Activated CD4-positive, alpha-beta T cell treated with anti-CD3 and anti-CD28 coated beads, Interleukin-2, amount 50 U/mL, for 16 hours (primary cell): ENCODE measurements at regions not wholly inside any gene's neighbourhood (a gene's known extent, or its start where the extent isn't known, plus 50 kb on each side); places are given as distances from the start of the nearest gene placed in this dataset.
A peak's percentile ranks its signal among the peaks of the same experiment; 100 is the strongest.
"Not testable (repeated sequence)": the region's sequence is repeated elsewhere in the genome, so short reads cannot be mapped to it uniquely, and the experiment has no call there.

Source experiments
- DNase-seq: peaks from one replicate; pipeline ENCODE4 v3.0.0-alpha.2; 2020

DNA sequence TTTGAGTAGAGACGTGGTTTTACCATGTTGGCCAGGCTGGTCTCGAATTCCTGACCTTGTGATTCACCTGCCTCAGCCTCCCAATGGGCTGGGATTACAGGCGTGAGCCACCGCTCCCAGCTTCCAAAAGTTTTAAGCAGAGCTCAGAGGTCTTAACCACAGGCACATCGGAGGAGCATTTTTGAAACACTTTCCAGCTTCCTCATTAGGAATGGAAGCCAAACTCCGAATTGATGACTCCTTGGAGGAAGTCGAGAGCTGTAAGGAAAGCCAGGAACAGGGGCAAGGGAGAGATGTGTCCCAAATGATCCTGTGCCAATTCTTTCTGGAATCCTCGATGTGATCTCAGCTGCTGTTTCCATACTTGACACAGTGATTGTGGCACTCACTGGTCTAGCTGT is 56.2 kb upstream of the CCZ1B start:
- not testable (repeated sequence) for DNase-seq

DNA sequence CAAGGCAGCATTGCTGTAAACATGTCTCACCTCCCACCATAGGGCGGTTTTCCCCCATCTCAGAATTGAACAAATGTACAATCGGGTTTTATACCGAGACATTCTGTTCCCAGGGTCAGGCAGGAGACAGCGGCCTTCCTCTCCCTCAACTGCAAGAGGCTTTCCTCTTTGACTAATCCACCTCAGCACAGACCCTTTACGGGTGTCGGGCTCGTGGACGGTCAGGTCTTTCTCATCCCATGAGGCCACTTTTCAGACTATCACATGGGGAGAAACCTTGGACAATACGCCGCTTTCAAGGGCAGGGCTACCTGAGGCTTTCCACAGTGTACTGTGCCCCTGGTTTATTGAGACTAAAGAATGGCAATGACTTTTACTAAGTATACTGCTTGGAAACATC is 57.7 kb upstream of the CCZ1B start:
- DNase-seq, result not testable (repeated sequence)

DNA sequence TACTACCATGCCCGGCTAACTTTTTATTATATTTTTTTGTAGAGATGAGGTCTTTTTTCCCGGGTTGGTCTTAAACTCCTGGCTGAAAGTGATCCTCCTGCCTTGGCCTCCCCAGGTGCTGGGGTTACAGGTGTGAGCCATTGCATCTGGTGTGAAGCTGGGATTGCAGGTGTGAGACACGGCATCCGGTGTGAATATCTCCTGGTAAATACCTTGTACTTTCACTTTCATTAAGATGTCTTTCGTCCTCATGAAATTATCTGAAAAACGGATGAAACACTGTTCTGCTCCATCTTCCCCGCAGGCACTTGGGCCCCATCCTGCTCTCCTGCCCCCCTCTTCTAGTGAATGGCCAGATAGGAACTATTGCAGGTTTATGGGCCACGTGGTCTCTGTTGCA is 60.1 kb upstream of the CCZ1B start:
- DNase-seq, result no peak

DNA sequence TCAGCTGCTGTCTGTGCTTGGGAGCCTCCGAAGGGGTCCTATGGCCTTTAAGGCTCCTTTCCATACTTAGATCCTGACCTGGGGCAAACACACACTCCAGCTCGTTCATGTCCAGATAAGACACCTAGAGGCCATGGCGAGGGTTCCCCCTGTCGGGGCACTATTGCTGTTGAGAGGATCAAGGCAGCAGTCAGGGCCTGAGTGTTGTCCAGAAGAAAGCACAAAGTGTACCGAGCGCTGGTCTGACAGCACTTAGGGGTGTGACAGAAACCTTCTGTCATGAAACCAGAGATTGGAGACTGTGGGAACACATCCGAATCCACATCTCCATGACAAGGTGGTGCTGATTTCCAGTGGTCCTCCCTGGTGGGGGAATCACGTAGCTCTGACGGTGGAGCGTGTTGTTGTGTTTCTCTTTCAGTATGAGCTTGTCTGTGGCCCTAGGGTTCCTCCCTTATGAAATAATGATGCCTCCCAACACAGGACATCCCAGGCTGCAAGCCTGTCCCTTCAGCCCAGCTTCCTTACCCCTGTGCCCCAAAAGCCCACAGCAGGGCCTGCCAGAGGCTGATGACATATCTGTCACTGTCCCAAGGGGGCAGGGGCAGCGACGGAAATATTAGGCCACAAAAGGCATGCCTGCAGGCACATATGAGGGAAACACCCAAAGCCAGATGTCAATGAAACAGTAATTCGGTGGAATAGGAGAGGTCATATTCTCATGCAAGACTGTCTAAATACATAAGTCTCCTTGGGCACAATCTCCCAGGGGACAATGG is 62.4 kb upstream of the CCZ1B start:
- DNase-seq, result not testable (repeated sequence)

DNA sequence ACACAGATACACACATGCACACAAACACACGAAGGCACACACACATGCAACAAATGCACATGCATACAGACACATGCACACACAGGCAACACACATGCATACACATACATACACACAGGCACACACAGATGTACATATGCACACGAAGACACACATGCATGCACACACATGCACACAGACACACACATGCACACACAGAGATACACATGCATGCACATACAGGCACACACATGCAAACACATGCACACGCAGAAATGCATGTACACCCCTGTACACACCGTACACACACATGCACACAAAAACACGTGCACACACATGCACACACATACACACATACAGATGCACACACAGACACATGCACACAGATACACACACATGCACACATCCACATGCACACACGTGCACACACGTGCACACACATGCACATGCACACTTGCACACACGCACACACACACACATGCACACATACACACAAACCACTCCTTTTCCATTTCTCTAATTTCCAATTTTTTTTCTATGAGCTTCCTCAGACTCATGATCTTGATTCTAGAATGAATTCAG is 63.3 kb upstream of the CCZ1B start:
- DNase-seq, result no peak

DNA sequence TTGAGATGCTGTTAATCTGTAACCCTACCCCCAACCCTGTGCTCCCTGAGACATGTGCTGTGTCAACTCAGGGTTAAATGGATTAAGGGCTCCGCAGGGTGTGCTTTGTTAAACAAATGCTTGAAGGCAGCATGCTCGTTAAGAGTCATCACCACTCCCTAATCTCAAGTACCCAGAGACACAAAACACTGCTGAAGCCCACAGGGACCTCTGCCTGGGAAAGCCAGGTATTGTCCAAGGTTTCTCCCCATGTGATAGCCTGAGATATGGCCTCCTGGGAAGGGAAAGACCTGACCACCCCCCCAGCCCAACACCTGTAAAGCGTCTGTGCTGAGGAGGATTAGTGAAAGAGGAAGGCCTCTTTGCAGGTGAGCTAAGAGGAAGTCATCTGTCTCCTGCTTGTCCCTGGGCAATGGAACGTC is 76.0 kb upstream of the CCZ1B start:
- not testable (repeated sequence) for DNase-seq

DNA sequence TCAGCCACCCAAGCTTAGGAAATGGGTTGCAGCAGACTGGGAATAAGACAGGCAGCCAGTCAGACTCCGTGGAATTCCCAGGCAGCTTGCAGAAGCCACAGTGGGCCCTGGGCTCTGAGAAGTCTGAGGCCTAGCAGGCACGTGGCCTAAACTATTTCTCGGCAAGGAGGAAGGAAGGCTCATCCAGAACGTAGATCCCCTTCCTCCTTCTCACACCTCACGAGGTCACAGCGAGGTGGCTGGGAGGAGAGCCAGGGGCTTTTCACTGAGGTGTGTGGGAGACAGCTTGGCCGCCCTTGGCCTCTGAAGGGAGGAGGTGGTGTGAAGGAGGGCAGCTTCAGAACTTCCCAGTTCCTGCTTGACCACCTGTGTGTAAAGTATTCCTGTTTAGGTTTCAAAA is 77.2 kb upstream of the CCZ1B start:
- not testable (repeated sequence) for DNase-seq

DNA sequence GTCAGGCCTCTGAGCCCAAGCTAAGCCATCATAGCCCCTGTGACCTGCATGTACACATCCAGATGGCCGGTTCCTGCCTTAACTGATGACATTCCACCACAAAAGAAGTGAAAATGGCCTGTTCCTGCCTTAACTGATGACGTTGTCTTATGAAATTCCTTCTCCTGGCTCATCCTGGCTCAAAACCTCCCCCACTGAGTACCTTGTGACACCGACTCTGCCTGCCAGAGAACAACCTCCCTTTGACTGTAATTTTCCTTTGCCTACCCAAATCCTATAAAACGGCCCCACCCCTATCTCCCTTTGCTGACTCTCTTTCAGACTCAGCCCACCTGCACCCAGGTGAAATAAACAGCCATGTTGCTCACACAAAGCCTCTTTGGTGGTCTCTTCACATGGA is 77.7 kb upstream of the CCZ1B start:
- not testable (repeated sequence) for DNase-seq

DNA sequence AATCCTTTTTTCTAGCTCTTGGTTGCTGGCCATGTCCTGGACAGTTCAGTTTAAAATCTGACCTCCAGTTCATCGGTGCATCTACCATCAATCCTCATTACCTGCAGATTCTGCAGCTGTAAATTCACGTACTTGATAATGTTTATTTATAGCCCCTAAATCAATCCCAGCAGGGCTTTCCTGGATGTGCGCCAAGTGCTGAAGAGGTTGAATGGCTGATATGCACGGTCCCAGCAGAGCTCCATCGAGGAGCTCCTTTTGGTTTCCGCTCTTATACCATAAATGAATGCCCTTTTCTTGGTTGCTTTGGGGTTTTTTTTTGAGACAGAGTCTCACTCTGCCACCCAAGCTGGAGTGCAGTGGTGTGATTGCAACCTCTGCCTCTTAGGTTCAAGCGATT is 91.2 kb upstream of the CCZ1B start:
- no peak for DNase-seq

DNA sequence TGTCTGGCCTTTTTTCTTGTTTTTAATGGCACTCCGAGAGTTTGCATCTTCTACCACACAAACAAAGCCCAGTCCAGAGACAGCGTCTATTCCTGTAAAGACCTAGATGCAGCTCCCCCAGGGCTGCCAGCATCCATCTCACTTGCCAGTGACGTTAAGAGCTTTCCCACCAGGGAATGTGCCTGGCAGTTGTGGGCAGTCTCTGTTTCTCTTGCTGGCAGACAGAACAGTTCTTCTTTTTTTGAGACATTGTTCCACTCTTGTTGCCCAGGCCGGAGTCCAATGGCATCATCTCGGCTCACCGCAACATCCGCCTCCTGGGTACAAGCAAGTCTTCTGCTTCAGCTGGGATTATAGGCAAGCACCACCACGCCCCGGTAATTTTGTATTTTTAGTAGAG is 93.1 kb upstream of the CCZ1B start:
- not testable (repeated sequence) for DNase-seq

DNA sequence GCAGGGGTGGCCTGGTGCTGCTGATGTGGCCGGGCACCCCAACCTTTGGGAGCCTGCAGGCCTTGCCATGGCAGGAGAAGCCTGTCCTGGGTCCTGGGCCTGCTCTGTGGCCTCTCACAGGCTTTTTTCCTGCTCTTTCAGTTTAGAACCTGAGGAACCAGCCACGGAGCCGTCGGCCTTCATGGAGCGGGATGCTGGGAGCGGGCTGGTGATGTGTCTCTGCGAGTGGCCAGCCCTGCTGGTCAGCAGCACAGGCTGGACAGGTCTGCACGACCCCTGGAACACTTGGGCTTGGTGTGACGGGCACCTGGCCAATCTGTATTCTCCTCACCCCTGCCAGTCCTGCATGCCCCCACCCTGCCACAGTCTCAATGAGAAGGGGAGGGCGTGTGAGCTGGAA is 98.4 kb upstream of the CCZ1B start:
- not testable (repeated sequence) for DNase-seq

DNA sequence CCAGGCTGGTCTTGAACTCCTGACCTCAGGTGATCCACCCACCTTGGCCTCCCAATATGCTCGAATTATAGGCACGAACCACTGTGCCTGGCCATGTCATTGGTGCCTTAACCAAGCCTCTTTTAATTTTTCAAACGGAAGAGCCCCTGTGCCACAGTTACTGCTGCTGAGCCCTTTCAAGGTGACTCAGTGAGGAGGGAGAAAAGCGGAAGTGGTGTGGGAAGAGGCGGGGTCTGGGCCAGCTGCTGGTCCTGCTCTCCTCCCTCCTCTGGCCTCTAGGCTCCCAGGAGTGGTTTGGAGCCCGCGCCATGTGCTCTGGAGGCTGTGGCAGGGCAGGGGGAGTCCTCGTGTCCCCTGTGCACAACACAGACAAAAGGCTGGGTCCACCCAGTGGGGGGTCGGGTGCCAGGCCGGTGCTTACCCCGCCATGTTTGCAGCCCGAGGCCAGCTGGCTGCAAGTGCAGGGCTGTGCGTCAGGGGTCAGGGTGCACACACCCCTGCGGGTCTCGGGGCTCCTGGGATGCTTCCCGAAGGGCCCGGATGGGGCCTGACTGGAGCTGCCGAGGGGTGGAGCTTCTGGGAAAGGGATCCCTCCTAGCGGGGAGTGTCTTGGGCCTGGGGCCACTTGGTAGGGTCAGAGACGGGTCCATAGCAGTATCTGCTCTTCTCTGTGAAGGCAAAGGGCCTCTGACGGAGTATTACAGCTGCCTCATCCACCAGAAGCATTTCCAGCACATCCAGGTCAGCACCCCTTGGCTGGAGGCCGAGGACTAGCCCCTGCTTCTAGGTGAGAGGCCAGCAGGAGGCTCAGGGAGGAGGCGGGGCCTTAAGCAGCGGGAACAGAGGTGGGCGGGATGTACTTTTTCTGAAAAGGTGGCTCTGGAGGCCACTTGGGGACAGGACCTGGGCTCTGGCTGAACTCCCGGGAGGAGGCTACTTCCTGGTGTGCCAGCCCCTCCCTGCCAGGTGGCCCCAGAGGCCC is 100.4 kb upstream of the CCZ1B start:
- DNase-seq, result peak; percentile 39

DNA sequence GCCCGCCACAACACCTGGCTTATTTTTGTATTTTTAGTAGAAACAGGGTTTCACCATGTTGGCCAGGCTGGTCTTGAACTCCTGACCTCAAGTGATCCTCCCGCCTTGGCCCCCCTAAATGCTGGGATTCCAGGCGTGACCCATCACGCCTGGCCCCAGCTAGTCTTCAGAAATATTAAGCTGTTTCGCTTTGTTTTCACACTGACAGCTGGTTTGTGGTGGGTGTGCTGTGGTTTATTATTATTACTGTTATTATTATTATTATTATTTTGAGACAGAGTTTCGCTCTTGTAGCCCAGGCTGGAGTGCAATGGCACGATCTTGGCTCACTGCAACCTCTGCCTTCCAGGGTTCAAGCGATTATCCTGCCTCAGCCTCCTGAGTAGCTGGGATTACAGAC is 101.6 kb upstream of the CCZ1B start:
- not testable (repeated sequence) for DNase-seq

DNA sequence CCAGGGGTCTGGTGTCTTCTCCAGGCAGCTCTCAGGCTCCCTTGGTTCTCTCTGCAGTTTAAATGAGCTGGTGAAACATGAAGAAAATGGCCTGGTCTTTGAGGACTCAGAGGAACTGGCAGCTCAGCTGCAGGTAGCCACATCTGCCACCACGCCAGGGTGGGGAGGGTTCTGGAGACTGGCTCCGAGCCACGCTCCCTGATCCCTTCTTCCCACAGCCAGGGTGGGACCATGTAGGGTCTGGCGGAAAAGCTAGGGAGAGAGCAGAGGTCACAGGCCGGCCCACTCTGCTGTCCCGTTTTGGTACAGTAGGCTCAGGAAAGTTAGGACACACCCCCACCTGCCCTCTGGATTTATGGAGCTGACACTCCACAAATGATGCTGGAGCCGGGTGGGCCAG is 103.5 kb upstream of the CCZ1B start:
- DNase-seq, result not testable (repeated sequence)

DNA sequence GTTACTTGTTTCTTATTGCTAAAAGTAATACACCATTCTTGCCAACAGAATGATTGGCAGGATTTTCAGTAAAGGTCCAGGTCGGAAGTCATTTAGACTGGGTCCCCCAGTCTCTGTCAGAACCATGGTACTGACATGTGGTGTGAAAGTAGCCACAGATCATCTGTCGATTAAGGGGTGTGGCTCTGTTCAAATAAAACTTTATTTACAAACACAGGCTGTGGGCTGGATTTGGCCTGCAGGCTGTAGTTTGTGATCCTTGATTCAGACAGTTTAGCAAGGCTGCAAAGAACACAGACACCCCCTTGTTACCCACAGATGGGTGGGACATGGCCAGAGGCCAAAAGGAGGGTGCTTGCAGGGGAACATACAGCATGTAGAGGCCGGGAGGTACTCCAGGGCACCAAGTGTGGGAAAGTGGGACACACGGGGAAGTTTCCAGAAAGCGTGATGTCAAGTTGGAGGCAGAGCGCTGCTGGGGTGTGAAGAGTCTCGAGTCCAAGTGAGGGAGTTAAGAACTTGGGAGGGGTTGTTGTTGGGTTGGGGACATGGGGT is 104.1 kb upstream of the CCZ1B start:
- DNase-seq, result not testable (repeated sequence)

DNA sequence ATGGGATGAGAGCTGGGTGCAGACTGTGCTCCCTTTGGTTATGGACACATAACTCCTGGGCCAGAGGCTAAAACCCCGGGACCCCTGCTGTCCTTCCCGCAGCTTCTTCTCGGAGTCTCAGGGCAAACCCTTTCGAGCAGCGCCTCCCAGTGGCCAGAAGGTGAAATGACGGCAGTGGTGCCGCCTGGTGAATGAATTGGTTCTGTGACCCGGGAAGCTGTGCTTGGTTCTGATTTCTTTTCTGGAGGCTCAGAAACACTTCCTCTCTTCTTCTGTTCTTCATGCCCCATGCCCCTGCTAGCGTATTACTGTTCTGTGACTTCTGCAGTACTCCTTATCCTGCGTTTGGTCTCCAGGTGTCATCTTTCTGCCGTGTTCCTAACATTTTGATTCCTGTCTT is 104.7 kb upstream of the CCZ1B start:
- peak; percentile 46 for DNase-seq

DNA sequence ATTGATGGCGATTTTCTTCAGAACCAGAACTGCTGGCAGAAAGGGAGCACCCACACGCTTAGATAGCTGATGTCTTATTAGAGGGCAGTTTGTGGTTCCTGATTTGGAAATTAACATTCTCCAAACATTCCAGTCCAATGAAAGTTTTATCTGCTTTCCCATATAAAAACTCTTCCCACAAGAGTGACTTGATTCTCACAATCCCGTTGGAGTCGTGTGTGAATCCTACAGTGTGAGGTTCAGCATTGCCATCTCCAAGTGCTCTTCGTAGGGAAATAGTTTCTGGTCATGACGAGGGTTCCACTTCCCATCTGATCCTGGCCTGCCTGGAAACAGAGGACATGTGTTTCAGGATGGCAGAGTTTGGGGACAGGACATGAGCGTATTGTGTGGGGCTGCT is 105.4 kb upstream of the CCZ1B start:
- not testable (repeated sequence) for DNase-seq

DNA sequence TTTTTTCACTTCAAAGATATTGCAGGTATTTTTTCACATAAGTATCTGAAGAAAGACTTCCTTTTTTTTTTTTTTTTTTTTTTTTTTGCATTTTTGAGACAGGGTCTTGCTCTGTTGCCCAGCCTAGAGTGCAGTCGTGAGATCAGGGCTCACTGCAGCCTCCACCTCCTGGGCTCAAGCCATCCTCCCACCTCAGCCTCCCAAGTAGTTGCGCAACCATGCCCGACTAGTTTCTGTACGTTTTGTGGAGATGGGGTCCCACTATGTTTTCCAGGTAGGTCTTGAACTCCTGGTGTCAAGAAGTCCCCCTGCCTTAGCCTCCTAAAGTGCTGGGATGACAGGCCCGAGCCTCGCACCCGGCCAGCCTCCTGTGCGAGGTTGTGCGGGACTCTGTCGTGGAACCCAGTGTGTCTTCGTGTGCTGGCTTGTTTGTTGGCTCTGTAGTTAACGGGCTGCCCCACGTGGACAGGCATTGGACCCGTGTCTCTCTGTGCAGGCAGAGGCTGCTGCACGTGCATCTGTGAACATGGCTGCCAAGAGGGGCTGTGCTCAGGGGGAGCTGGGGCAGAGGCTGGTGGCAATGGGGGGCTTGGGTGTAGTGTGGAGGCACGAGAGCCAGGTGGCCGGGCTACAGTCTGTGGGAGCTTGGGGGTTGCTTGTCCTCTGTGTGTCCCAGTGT is 108.0 kb upstream of the CCZ1B start:
- DNase-seq, result not testable (repeated sequence)

DNA sequence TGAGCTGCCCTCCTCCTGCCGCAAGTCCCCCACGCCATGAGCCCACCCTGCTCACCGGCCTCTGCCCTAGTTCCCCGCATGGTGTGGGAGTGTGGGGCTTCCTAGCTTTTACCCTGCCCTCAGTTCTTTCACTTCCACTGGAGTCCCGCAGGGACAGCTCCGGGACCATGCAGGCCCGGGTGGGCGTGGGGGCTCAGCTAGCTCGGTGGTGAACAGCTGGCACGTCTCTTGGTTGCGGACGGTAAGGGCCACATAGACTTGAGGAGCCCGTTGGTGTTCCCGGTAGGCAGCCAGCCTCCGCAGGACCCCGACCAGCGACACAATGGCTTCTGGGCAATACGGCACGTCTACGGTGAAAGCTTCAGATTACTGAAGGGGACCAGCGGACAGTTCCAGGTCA is 108.9 kb upstream of the CCZ1B start:
- no peak for DNase-seq

DNA sequence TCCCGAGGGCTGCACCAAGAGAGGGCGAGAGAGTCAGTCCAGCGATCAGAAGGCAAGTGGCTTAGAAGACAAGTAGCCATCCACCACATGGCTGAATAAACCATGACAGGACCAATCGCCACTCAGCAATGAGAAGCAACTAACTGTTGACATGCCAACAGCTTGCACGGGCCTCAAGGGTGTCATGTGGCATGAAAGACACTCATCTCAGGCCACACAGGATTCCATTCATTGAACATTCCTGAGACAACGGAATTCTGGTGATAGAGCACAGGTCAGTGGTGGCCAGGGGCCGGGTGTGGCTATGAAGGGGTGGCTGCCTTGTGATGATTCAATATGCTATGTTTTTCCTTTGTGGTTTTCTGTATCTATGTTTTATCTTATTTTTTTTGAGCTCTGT is 110.6 kb upstream of the CCZ1B start:
- DNase-seq, result not testable (repeated sequence)

DNA sequence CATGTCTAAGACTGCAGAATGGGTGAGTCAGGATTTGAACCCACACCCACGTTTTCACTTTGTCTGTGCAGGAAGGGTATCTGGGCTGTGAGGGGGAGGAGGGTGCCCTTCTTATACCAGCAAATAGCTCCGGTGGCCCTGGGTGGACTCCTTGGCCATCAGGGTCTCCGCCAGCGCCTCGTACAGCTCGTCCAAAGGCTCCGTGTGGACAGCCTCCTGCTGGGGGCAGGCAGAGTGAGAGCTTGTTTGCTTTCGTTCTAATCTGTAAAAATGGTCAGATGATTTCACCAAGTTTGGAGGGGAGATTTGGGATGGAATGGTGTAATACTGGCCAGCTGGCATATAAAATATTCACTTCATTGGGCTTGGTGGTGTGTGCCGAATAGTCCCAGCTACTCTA is 111.7 kb upstream of the CCZ1B start:
- not testable (repeated sequence) for DNase-seq

DNA sequence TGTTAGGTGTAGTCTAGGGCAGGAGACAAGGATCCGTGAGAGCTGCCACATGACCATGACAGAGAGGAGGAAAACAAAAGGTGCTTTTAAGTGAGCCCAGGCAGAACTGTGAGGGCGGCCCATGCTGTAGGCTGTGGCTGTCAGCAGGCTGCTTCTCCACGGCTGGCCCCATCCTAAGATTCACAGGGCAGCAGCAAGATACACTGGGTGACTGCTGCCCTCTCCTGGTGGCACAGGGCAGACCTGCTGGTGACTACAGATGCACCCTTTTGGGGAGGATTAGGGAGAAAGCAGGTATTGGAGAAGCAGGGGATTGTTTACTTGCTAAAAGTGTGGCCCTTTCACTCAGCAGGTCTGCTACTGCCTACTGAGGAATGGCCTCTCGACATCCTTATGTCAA is 112.2 kb upstream of the CCZ1B start:
- peak; percentile 35 for DNase-seq

DNA sequence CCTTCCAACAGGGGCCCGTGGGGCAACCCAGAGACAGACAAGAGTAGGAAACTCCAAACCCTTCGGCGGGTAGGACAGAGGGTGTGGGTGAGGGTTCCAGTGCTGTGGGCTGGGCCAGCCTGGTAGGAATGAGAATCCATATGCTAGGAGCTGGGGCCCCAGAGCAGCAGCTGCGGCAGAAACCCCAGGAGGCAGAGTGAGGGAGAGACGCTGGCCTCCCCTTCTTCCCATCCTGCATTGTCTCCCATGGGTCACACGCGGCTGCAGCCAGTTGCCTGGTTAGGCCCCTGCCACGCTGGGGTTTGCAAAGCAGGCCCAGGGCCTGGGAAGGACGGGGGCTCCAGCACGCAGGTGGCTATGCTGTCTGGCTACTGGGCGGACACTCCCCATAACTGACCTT is 113.1 kb upstream of the CCZ1B start:
- DNase-seq, result not testable (repeated sequence)
